GM18870 (cell line): ENCODE measurements at regions not wholly inside any gene's neighbourhood (a gene's known extent, or its start where the extent isn't known, plus 50 kb on each side); places are given as distances from the start of the nearest gene placed in this dataset.
"Not testable (repeated sequence)": the region's sequence is repeated elsewhere in the genome, so short reads cannot be mapped to it uniquely, and the experiment has no call there.

Source experiments
- ATAC-seq: cut with Tn5 transposase; IDR thresholded peaks from one replicate; pipeline ENCODE4 v1.9.1; 2021; ENCODE audit warnings: moderate library complexity; ENCODE audit not compliant: unreplicated experiment

- ATAC-seq = no peak
Observed at GRCh38 chr1:181324797-181325616, 158.3 kb upstream of the CACNA1E start.

- ATAC-seq = not testable (repeated sequence)
Observed at GRCh38 chr1:181325765-181326164, 157.6 kb upstream of the CACNA1E start.

GRCh38 chr1:181326348-181326747 lies 157.0 kb upstream of the CACNA1E start:
- no peak for ATAC-seq

GRCh38 chr1:181327796-181328195 lies 155.5 kb upstream of the CACNA1E start:
- ATAC-seq = no peak

GRCh38 chr1:181334724-181335123 lies 148.6 kb upstream of the CACNA1E start:
- ATAC-seq = no peak

GRCh38 chr1:181335631-181336030 lies 147.7 kb upstream of the CACNA1E start:
- no peak for ATAC-seq

GRCh38 chr1:181341026-181341632 lies 142.2 kb upstream of the CACNA1E start:
- no peak for ATAC-seq

- ATAC-seq = no peak
Observed at GRCh38 chr1:181344091-181344490, 139.2 kb upstream of the CACNA1E start.

- ATAC-seq = no peak
Observed at GRCh38 chr1:181345146-181345545, 138.2 kb upstream of the CACNA1E start.

- no peak for ATAC-seq
Observed at GRCh38 chr1:181347495-181348390, 135.6 kb upstream of the CACNA1E start.

GRCh38 chr1:181349512-181349911 lies 133.8 kb upstream of the CACNA1E start:
- ATAC-seq = no peak

- no peak for ATAC-seq
Observed at GRCh38 chr1:181350131-181350530, 133.2 kb upstream of the CACNA1E start.

- ATAC-seq = no peak
Observed at GRCh38 chr1:181351740-181352139, 131.6 kb upstream of the CACNA1E start.

GRCh38 chr1:181352695-181353094 lies 130.6 kb upstream of the CACNA1E start:
- ATAC-seq = no peak

GRCh38 chr1:181353526-181353925 lies 129.8 kb upstream of the CACNA1E start:
- no peak for ATAC-seq

- no peak for ATAC-seq
Observed at GRCh38 chr1:181354865-181355264, 128.5 kb upstream of the CACNA1E start.

GRCh38 chr1:181356505-181357340 lies 126.6 kb upstream of the CACNA1E start:
- no peak for ATAC-seq

- no peak for ATAC-seq
Observed at GRCh38 chr1:181359012-181359411, 124.3 kb upstream of the CACNA1E start.

GRCh38 chr1:181364801-181365200 lies 118.5 kb upstream of the CACNA1E start:
- ATAC-seq = no peak

- no peak for ATAC-seq
Observed at GRCh38 chr1:181366910-181367309, 116.4 kb upstream of the CACNA1E start.

GRCh38 chr1:181369416-181369815 lies 113.9 kb upstream of the CACNA1E start:
- no peak for ATAC-seq
